Motor neuron (in vitro differentiated cells): ENCODE measurements at regions not wholly inside any gene's neighbourhood (a gene's known extent, or its start where the extent isn't known, plus 50 kb on each side); places are given as distances from the start of the nearest gene placed in this dataset.

ENCODE experiments used
- ATAC-seq, 8 experiments: fragments of 200-7000 bp; cut with Tn5 transposase; replicated peaks in 6 of 8; 2 replicates each; pipeline ENCODE4 v1.8.0; 2021; ENCODE audit warnings: mild to moderate bottlenecking in 8 of 8, moderate library complexity in 8 of 8
- H3K27ac ChIP-seq, 2 donors: fragments of 250-450 bp; sonication (Bioruptor Pico); 2 replicates each; pipeline ENCODE4 v1.9.0; 2021; ENCODE audit warnings: antibody characterized with exemption in 2 of 2, mild to moderate bottlenecking in 2 of 2, moderate library complexity in 1 of 2
- H3K4me1 ChIP-seq, 2 donors: fragments of 250-450 bp; sonication (Bioruptor Pico); replicated peaks in 1 of 2; 2 replicates each; pipeline ENCODE4 v1.6.1; 2021; ENCODE audit warnings: antibody characterized with exemption in 2 of 2, mild to moderate bottlenecking in 2 of 2, moderate library complexity in 1 of 2
- H3K4me3 ChIP-seq, 5 donors: fragments of 250-450 bp; sonication (Bioruptor Pico); 2 replicates each; pipeline ENCODE4 v1.9.0; 2021; ENCODE audit warnings: antibody characterized with exemption in 5 of 5, mild to moderate bottlenecking in 5 of 5, moderate library complexity in 4 of 5
- WGBS, 10 experiments: fragments of 450-650 bp; shearing (Covaris generic); methylation state at CpG; one replicate each; pipeline ENCODE4 v1.0.0; 2022; 5-methylcytosine and 5-hydroxymethylcytosine counted together
- in situ Hi-C, 9 experiments: fragments of 400-800 bp; cut with MboI; loops; one replicate each; pipeline ENCODE4 v1.15.0; 2021; ENCODE audit warnings: low sequenced_read_pairs in 9 of 9, low pct_unique_long_range_greater_than_20kb in 2 of 9; ENCODE audit not compliant: unreplicated experiment in 9 of 9

DNA sequence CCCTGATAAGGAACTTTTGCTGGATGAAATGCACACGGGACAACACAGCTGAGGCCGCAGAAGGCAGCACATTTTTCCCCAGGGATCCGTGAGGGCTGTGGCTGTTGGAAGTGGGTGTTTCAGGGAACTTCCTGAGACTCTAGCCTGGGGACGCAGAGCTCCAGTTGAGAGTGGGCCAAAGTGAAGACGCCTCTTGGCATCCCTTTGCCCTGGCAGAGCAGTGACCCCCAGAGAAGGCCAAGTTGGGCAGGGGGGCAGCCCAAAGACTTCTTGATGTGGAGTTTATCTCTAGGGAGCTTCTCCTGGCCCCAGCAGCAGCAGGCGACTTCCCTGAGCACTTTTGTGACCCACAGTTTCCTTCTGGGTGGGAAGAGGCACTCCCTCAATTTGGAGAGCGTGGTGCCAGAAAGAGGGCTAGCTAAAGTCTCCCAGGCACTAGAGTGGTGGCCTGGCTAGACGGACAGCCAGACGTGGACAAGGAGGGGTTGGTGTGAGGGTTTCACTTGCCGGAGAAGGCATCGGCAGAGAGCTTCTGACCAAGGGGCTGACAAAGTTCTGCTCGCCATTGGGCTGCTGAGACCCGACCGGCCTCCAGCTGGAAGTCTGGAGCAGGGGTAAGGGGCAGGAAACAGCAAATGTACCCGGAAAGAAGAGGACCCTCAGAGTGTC lies 108.8 kb downstream of the ACKR3 start:
- ATAC-seq: no peak
- Histone ChIP-seq H3K4me3 (no peak overlapping the region), H3K4me1 (peaks cover 11 to 12% of the 10 kb centered on the region in 2 donors), H3K27ac (no peak overlapping the region)
- in situ Hi-C loops: no loop called here
- WGBS, 10 experiments: 67 to 100% (median 88%) methylated on average over 1 to 9 of the region's 15 CpGs; no CpG with 5 or more reads in 2 of the 10 experiments

DNA sequence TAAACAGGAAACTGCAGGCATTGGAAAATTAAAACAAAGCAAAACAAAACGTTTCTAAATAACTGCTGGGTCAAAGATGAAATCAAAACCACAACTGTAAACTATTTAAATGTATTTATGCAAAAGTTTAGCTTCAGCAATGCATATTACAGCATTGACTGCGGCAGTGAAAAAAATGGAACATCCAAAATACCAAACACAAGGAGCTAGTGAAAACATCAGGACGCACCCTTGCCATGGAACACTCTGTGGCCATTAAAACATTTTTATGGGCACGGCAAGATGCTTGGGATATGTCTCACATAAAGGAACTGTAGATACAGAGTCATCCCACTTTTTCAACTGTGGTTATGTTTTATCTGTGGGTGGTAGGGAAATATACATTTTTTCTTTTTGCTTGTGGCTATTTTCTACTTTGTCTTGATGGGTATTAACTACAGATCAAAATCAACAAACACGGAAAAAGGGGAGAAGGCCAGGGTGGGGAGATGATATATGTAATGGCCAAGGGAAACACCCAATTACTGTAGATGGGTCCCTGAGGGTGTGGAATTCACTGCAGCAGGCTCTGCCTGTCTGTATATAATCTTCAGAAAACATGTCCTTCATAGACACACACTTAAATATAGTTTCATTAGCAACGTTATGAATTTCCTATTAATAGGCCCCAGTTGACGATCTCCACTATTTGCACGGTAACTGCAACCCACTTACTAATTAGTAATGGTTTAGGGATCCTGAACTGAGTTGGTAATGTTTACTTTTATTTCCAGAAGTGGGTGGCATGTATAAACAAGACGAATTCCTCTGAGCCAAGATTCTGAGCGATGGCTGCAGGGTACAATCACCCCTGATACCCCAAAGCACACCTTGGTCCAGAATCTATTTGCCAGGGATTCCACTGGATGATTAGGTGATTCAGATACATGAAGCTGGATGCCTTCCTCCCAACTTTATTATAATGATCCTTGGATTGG lies 110.5 kb downstream of the ACKR3 start:
- peaks cover 11 to 20% of the 10 kb centered on the region in 2 donors for H3K4me1 ChIP-seq
- 2 to 92% (median 79%) methylated on average over 3 to 10 of the region's 10 CpGs for WGBS, 10 experiments
- in situ Hi-C loops: no loop called here
- no peak overlapping the region for H3K27ac ChIP-seq
- H3K4me3 ChIP-seq: no peak overlapping the region
- ATAC-seq: peak in 3 of 8 experiments; percentile 78 to 80 (median 78)

DNA sequence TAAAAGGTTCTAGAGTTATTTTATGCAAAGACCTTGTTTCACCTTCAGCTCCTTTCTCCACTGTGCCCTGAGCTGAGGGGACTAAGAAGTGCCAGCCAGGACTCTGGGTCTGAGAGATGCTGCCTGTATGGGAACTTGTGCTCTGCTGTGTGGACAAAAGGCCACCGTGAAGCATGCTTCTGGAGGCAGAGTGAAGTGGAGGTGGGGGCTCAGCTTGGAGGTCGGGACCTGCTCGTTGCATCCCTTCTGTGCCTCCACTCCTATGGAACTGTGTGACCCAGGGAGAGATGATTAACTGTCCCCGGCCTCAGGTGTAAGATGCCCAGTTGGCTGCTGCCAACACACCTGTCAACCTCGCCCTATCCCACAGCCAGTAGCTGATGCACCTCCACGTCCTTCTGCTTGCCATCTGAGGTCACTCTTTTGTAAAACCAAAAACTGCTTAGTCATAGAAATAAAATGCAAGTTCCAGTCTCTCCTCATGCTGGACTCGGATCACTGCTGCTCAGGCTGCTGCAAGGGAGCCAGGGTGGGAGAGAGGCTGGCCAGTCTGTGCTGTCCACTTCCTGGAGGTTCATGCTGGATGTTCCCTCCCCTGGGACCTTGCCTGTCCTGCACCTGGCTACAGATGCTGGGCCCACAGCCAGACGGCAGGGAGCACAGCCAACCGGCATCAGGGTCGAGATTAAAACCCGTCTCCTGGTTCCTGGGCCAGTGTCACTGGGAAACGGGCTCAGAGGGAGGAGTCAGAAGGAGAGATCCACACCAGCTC lies 113.2 kb downstream of the ACKR3 start:
- no peak for ATAC-seq
- in situ Hi-C loops: no loop called here
- Histone ChIP-seq H3K27ac (no peak overlapping the region), H3K4me1 (peaks cover 0 to 10% of the 10 kb centered on the region in 2 donors), H3K4me3 (no peak overlapping the region)
- WGBS, 10 experiments: 70 to 100% (median 90%) methylated on average over 2 to 4 of the region's 12 CpGs; no CpG with 5 or more reads in 5 of the 10 experiments

DNA sequence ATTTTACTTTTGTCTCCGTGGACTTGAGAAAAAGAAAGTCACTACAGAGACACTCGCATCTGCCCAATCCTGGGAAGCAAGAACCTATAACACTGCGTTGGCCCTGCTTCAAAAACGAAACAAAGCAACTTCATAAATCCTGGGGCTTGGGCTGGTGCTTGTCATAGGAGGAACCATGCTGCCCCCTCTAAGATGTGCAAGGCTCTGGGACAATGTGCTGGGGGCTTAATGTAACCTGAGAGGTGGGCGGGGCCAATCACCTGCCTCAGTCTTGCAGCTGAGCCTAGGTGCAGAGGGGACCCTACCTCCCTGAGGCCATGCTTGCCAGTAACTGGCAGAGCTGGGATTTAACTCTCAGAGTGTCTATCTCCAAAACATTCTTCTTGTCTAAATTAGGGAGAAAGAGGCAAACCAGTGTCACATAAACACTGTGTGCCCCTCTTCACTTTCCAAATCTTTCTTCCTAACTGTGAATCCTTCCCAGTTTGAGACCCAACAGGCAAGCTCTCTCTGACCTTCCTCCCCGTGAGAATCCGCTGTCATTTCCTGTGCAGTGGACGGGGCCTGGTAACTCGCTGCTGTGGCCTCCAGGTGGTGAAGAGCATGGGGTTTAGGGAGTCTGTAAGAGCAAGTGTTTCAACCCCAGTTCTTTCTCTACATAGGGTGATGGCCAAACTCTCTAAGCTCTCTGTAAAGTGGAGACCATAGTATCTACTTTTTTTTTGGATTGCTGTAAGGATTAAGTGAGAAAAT lies 115.1 kb downstream of the ACKR3 start:
- 64 to 100% (median 84%) methylated on average over 1 to 8 of the region's 9 CpGs; no CpG with 5 or more reads in 1 of the 10 experiments for whole genome bisulfite sequencing, 10 experiments
- in situ Hi-C loops: no loop called here
- ATAC-seq: no peak
- peaks cover 12 to 24% of the 10 kb centered on the region in 2 donors for H3K4me1 ChIP-seq
- H3K27ac ChIP-seq: no peak overlapping the region
- no peak overlapping the region for H3K4me3 ChIP-seq

DNA sequence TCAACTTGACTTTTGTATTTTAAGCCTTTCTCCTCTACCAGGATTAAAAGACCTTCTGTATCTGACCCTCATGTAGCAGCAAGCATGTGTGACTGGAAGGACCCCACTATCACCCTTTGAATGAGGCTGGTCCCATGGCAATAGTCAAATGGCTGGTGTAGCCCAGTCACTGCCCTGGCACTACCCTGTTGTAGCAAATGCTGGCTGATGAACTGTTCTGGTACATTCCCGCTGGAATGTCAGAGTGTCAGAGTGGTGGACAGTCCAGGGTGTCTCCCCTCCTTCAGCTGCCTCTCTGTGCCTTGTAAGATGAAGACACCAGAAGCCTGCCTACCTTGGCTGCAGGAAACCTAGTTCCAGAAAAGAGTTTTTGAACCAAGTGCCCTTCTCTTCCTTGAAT lies 115.7 kb downstream of the ACKR3 start:
- H3K4me3 ChIP-seq: no peak overlapping the region
- WGBS, 10 experiments: 100% methylated on average over 1 of the region's 1 CpG; no CpG with 5 or more reads in 9 of the 10 experiments
- ATAC-seq: no peak
- in situ Hi-C loops: no loop called here
- peaks cover 12 to 24% of the 10 kb centered on the region in 2 donors for H3K4me1 ChIP-seq
- H3K27ac ChIP-seq: no peak overlapping the region

DNA sequence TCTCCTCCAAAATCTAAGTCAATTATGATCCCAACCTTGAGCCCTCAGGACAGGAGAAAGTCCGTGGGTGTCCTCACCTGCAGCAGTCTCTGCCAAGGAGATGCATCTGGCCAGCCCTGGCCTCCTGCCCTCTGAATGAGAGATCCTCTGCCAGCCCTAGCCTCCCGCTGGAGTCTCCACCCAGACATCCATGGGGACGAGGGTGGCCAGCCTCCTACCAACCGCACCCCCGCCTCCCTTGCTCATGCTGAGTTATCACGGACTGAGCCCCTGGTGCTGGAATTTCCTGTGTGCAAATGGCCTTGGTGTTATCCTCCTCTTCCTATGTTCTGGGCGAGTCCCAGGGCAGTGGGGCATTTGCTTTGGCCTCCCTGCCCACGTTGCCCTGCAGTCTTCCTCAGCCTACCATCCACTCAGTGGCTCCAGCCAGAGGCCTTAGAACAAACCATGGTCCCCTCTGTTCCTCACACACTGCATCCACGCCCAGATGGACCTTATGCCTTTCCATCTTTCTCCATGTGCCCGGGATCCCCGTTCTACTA lies 116.4 kb downstream of the ACKR3 start:
- in situ Hi-C loops: no loop called here
- Histone ChIP-seq H3K4me1 (peaks cover 12 to 23% of the 10 kb centered on the region in 2 donors), H3K4me3 (no peak overlapping the region), H3K27ac (no peak overlapping the region)
- 50 to 100% (median 84%) methylated on average over 1 to 6 of the region's 11 CpGs; no CpG with 5 or more reads in 2 of the 10 experiments for WGBS, 10 experiments
- no peak for ATAC-seq

DNA sequence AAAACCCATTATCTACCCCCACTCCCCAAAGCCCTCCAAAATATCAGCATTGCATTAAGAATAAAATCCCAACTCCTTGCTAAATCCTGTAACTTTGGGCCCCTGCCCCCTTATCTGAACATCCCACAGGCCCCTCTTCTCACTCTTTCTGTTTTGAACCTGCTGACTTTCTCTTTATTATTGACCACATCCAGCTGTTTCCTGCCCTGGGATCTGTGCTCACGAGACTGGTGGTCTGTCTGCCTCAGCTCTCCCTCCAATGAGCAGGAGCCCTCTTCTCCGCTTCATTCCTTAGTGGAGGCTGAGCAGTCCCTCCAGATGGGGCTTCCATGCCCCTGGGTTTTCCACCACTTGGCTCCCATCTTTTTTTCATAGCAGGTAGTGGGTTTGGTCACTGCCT lies 116.9 kb downstream of the ACKR3 start:
- Histone ChIP-seq H3K4me1 (peaks cover 12 to 22% of the 10 kb centered on the region in 2 donors), H3K4me3 (no peak overlapping the region), H3K27ac (no peak overlapping the region)
- no peak for ATAC-seq
- in situ Hi-C loops: no loop called here
- WGBS, 10 experiments: 60 to 100% (median 86%) methylated on average over 1 of the region's 2 CpGs; no CpG with 5 or more reads in 7 of the 10 experiments

DNA sequence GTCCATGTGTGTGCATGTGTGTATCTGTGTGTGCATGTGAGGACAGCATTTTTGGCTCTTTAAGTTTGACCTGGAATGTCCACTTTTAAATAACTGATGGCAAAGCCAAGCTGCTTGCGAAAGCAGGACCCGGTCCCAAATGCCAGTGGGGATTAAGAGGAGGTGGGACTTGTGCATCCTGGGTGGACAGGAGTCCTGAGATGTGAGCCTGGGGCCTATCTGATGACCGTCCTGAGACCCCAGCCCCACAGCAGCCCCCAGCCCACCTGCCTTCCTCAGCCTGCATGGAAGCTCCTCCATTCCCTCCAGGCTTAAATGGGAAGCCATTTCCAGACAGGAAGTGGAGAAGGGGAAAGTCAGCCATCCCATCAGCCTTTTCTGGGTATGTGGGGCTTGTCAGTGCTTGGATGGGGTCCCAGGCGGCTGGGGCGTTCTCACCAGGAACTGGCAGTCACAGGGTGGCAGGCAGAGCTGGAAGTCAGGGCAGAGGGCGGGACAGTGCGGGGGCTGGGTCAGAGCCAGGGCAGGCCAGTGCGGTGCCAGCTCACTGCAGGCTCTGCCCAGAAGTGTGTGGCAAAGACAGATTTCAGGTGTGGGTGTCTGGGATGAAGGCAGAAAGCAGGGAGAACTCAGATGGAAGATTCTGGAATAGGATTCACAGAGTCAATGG lies 117.8 kb downstream of the ACKR3 start:
- no peak overlapping the region for H3K27ac ChIP-seq
- peaks cover 12 to 22% of the 10 kb centered on the region in 2 donors for H3K4me1 ChIP-seq
- WGBS, 10 experiments: 50 to 100% (median 73%) methylated on average over 1 to 4 of the region's 8 CpGs; no CpG with 5 or more reads in 6 of the 10 experiments
- in situ Hi-C loops: no loop called here
- H3K4me3 ChIP-seq: no peak overlapping the region
- no peak for ATAC-seq

DNA sequence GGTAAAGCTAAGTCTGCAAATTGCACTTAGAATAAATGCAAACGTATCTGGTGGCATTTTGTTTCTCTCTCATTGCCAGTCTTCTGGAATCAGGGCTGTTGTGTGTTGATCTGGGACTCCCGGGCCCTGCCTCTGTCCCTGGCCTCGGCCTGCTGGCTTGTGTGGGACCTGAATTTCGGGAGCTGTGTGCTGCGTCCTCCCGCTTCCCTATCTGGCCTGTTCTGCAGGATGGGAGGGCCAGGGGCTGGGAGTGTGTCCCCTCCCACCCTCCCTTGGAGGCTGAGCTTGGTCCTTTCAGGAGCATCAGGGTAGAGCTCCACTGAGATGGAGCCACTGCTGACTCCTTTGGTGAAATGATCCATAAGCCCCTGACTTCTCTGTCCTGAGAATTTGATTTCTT lies 118.5 kb downstream of the ACKR3 start:
- peaks cover 12 to 22% of the 10 kb centered on the region in 2 donors for H3K4me1 ChIP-seq
- 81 to 84% methylated on average over 4 to 5 of the region's 6 CpGs; no CpG with 5 or more reads in 8 of the 10 experiments for WGBS, 10 experiments
- no peak overlapping the region for H3K4me3 ChIP-seq
- ATAC-seq: no peak
- H3K27ac ChIP-seq: no peak overlapping the region
- in situ Hi-C loops: no loop called here

DNA sequence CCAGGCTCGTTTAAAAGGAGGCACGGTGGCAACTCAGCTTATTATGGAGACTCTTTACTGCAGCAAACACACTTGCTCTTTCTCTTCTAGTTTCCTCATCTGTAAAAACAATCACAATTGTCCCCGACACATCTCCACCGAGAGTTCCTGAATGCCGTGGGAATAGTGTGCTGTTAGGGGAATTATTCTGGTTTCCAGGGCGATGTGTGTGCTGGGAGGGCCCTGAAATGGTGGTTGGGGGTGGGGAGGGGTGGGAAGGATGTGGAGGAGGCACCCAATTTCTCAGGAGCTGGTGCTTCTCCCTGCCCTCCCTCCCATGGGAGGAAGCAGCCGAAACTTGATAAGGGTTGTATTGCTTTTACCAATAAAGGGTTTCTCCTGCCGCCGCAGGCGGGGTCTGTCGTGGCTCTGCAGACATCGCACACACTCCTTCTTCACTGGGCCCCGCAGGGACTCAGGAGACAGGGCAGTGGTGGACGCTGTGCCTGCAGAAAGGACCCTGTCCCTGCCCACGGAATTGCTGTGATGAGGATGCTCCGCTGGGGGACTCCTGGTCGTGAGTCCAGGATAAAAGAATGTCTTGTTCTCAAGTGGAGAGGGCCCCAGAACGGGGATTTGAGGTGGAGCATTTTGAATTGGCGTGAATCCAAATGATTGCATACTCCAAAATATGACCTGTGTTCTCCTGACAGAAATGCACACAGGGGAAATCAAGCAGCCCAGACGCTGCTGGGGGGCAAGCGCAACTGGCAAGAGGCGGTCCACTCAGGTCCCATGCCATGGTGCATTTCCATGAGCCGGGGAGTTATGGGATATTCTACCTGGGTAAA lies 119.2 kb downstream of the ACKR3 start:
- in situ Hi-C loops: no loop called here
- H3K27ac ChIP-seq: no peak overlapping the region
- WGBS, 10 experiments: 20 to 100% (median 72%) methylated on average over 1 to 9 of the region's 23 CpGs; no CpG with 5 or more reads in 1 of the 10 experiments
- peak in 3 of 8 experiments; percentile 21 to 32 (median 31) for ATAC-seq
- H3K4me1 ChIP-seq: peaks cover 12 to 24% of the 10 kb centered on the region in 2 donors
- no peak overlapping the region for H3K4me3 ChIP-seq

DNA sequence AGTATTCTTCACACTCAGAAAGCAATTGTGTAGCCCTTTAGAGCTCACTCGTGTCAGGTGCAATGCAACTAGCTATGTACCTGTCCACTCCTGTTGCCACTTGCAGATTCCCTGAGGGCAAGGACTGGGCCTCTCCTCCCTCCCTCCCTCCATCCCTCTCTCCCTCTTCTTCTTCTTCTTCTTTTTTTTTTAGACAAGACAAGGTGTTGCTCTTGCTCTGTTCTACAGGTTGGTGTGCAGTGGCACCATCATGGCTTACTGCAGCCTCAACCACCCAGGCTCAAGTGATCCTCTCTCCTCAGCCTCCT lies 119.7 kb downstream of the ACKR3 start:
- ATAC-seq: no peak
- Histone ChIP-seq H3K27ac (no peak overlapping the region), H3K4me3 (no peak overlapping the region), H3K4me1 (peaks cover 14 to 27% of the 10 kb centered on the region in 2 donors)
- in situ Hi-C loops: no loop called here
- WGBS, 10 experiments: 80 to 100% (median 83%) methylated on average over 1 of the region's 1 CpG; no CpG with 5 or more reads in 5 of the 10 experiments
